IMR-90 (cell line): ENCODE measurements at regions not wholly inside any gene's neighbourhood (a gene's known extent, or its start where the extent isn't known, plus 50 kb on each side); places are given as distances from the start of the nearest gene placed in this dataset.

Experiments used
- ATAC-seq: fragments of 200-7000 bp; cut with Tn5 transposase; 2 replicates; pipeline ENCODE4 v1.9.1; 2020; ENCODE audit warnings: low read depth, mild to moderate bottlenecking, moderate library complexity
- BruUV-seq: library from RNA; stranded (reverse); fragments of 400-500 nt; replicated peaks from 2 replicates; lab custom pipeline; 2021; lab: Mats Ljungman, UMichigan
- CTCF ChIA-PET: fragments of 300-600 bp; formaldehyde crosslinking; extraction: SDS; loops from one replicate; lab custom pipeline; 2021; ENCODE audit warnings: antibody characterized with exemption; lab: Yijun Ruan, JAX
- POLR2A ChIA-PET: fragments of 300-600 bp; sonication (Branson Sonifier 250); formaldehyde crosslinking; loops from one replicate; lab custom pipeline; 2022; ENCODE audit warnings: antibody characterized with exemption; ENCODE audit not compliant: unreplicated experiment; lab: Charles Lee
- DNase-seq: peaks from one replicate; pipeline ENCODE4 v3.0.0; 2013
- H2AFZ ChIP-seq: replicated peaks from 2 replicates; pipeline ENCODE3; 2013; ENCODE audit warnings: low read length, mild to moderate bottlenecking; ENCODE audit not compliant: poor library complexity
- H2AK5ac ChIP-seq: 2 replicates; pipeline ENCODE4 v1.6.1; 2013; ENCODE audit warnings: low read depth, low read length, inconsistent platforms
- H2AK9ac ChIP-seq: replicated peaks from 2 replicates; pipeline ENCODE3; 2013; ENCODE audit warnings: mild to moderate bottlenecking, low read depth, low read length, moderate library complexity; ENCODE audit not compliant: poor library complexity
- H2BK120ac ChIP-seq: 2 replicates; pipeline ENCODE4 v1.6.1; 2013; ENCODE audit warnings: low read depth, low read length, inconsistent platforms
- H2BK15ac ChIP-seq: 3 replicates; pipeline ENCODE4 v1.6.1; 2013; ENCODE audit warnings: low read depth, low read length, inconsistent platforms
- H2BK20ac ChIP-seq: 2 replicates; pipeline ENCODE4 v1.6.1; 2013; ENCODE audit warnings: low read depth, mild to moderate bottlenecking, inconsistent platforms, low read length, moderate library complexity
- H2BK5ac ChIP-seq: 2 replicates; pipeline ENCODE4 v1.6.1; 2013; ENCODE audit warnings: mild to moderate bottlenecking, low read depth, low read length, inconsistent platforms; ENCODE audit not compliant: poor library complexity, severe bottlenecking
- H3K14ac ChIP-seq: replicated peaks from 2 replicates; pipeline ENCODE4 v1.6.1; 2013; ENCODE audit warnings: low read depth, low read length, inconsistent platforms
- H3K18ac ChIP-seq: 2 replicates; pipeline ENCODE4 v1.6.1; 2013; ENCODE audit warnings: low read depth, low read length, control low read depth
- H3K23ac ChIP-seq: 2 replicates; pipeline ENCODE4 v1.6.1; 2013; ENCODE audit warnings: low read depth, low read length, inconsistent platforms
- H3K27ac ChIP-seq: 2 replicates; pipeline ENCODE4 v1.5.1; 2013; ENCODE audit warnings: mild to moderate bottlenecking, control low read depth, low read length; ENCODE audit not compliant: insufficient read depth
- H3K27me3 ChIP-seq: 2 replicates; pipeline ENCODE4 v1.6.1; 2013; ENCODE audit warnings: low read length; ENCODE audit not compliant: control insufficient read depth, insufficient read depth
- H3K36me3 ChIP-seq: 2 replicates; pipeline ENCODE4 v1.6.1; 2013; ENCODE audit warnings: low read length, mixed read lengths; ENCODE audit not compliant: control insufficient read depth, insufficient read depth
- H3K4ac ChIP-seq: 2 replicates; pipeline ENCODE4 v1.6.1; 2013; ENCODE audit warnings: low read depth, low read length, inconsistent platforms
- H3K4me1 ChIP-seq: 2 replicates; pipeline ENCODE4 v1.6.1; 2013; ENCODE audit warnings: low read length, mixed read lengths; ENCODE audit not compliant: control insufficient read depth, insufficient read depth
- H3K4me2 ChIP-seq: 2 replicates; pipeline ENCODE4 v1.6.1; 2013; ENCODE audit warnings: low read depth, mild to moderate bottlenecking, control low read depth, low read length, moderate library complexity
- H3K4me3 ChIP-seq: 2 replicates; pipeline ENCODE4 v1.5.1; 2013; ENCODE audit warnings: low read depth, mild to moderate bottlenecking, control low read depth, low read length, moderate library complexity; ENCODE audit not compliant: insufficient read depth
- H3K56ac ChIP-seq: 2 replicates; pipeline ENCODE4 v1.6.1; 2013; ENCODE audit warnings: low read length, inconsistent platforms; ENCODE audit not compliant: insufficient read depth; ENCODE audit errors: extremely low read depth
- H3K79me1 ChIP-seq, 2 experiments: 2 replicates each; pipeline ENCODE4 v1.6.1; 2013; ENCODE audit warnings: low read length in 2 of 2, inconsistent platforms in 1 of 2, low read depth in 1 of 2
- H3K9ac ChIP-seq: 2 replicates; pipeline ENCODE4 v1.6.1; 2013; ENCODE audit warnings: low read depth, low read length, control low read depth
- H3K9me1 ChIP-seq: 2 replicates; pipeline ENCODE4 v1.6.1; 2013; ENCODE audit warnings: low read length, inconsistent platforms; ENCODE audit not compliant: insufficient read depth
- H3K9me3 ChIP-seq: 2 replicates; pipeline ENCODE4 v1.6.1; 2013; ENCODE audit warnings: low read length; ENCODE audit not compliant: control insufficient read depth, insufficient read depth
- H4K20me1 ChIP-seq: 2 replicates; pipeline ENCODE4 v1.6.1; 2013; ENCODE audit warnings: low read length, inconsistent platforms; ENCODE audit not compliant: insufficient read depth
- H4K5ac ChIP-seq: 2 replicates; pipeline ENCODE4 v1.6.1; 2013; ENCODE audit warnings: mild to moderate bottlenecking, low read depth, low read length, control low read depth
- H4K8ac ChIP-seq, 2 experiments: 2 replicates each; pipeline ENCODE4 v1.6.1; 2013; ENCODE audit warnings: low read depth in 2 of 2, low read length in 2 of 2, control low read depth in 1 of 2, inconsistent platforms in 1 of 2
- H4K91ac ChIP-seq: 2 replicates; pipeline ENCODE4 v1.6.1; 2013; ENCODE audit warnings: low read depth, low read length, inconsistent platforms; ENCODE audit not compliant: insufficient read depth
- CEBPB ChIP-seq: IDR thresholded peaks from 2 replicates; pipeline ENCODE4 v1.6.1; 2012; ENCODE audit warnings: low read depth, low read length, improper control_type of control experiment
- NFE2L2 ChIP-seq: fragments of 150-350 bp; IDR thresholded peaks from 2 replicates; pipeline ENCODE4 v1.6.1; 2016; ENCODE audit warnings: low read depth, mild to moderate bottlenecking, low read length
- POLR2A ChIP-seq: IDR thresholded peaks from 2 replicates; pipeline ENCODE4 v1.6.1; 2012; ENCODE audit warnings: mild to moderate bottlenecking, low read depth, low read length
- WGBS, 2 experiments: methylation state at CpG; one replicate each; pipeline versions ENCODE4 v1.1.5 to v1.1.7; 2013; ENCODE audit warnings: missing lambda C conversion rate in 2 of 2; ENCODE audit not compliant: insufficient read length in 1 of 2; ENCODE audit errors: extremely low coverage in 2 of 2; 5-methylcytosine and 5-hydroxymethylcytosine counted together
- dilution Hi-C: fragments of 300-500 bp; cut with HindIII; formaldehyde crosslinking; loops from one replicate; pipeline ENCODE4 v1.14.3; 2018; ENCODE audit warnings: low sequenced_read_pairs; ENCODE audit not compliant: unreplicated experiment
- in situ Hi-C: fragments of 300-500 bp; cut with MboI; formaldehyde crosslinking; loops from 3 replicates; pipeline ENCODE4 v1.14.3; 2019; ENCODE audit warnings: low sequenced_read_pairs, inconsistent platforms, mixed read lengths
- intact Hi-C: fragments of 100-400 bp; cut with micrococcal nuclease; formaldehyde crosslinking; loops from 2 replicates; pipeline ENCODE4 v1.10.0; 2022

DNA sequence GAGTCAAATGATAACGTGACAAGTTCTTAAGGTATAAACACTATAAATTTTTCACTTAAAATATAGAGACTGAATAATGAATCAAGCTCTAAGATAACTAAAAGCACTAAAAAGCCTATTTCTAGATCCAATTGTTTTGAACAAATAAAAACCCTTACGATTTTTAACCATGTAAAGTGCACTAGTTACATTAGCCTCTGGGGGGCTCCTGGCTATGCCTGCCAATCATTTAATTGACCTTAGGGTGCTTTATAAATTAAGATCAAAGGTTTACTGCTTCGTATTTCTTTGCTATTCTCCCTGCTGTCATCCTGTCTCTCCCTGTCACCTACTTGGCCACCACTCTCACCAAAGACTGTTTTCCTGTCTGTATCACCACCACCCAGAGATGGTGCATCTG lies 133.4 kb downstream of the ESM1 start:
- WGBS, 2 experiments = no CpG with 5 or more reads among the region's 3 CpGs
- no peaks in the 10 kb centered on the region for H3K9me1 ChIP-seq
- no peak overlapping the region for H2BK5ac ChIP-seq
- no peaks in the 10 kb centered on the region for H3K36me3 ChIP-seq
- H3K79me1 ChIP-seq = no peaks in the 10 kb centered on the region
- H4K91ac ChIP-seq = no peak overlapping the region
- no peak overlapping the region for H2AFZ ChIP-seq
- H3K9ac ChIP-seq = no peak overlapping the region
- no peak overlapping the region for H4K5ac ChIP-seq
- no peak overlapping the region for H3K4me3 ChIP-seq
- DNase-seq (no peak), ATAC-seq (no peak)
- no peaks in the 10 kb centered on the region; the same call in 1 of the 2 replicates for H3K27me3 ChIP-seq
- dilution Hi-C loops (no loop called here), intact Hi-C loops (no loop called here), in situ Hi-C loops (no loop called here)
- ChIA-PET CTCF (interaction anchor here (1.3 to 1.4 kb wide), 2 partner anchors 9 to 15 kb away, joined by 5 read pairs; no protein-coding TSS in a partner anchor), POLR2A (no interaction called here)
- TF ChIP-seq CEBPB (no peak), NFE2L2 (no peak), POLR2A (no peak)
- H2BK15ac ChIP-seq = no peak overlapping the region
- no peak overlapping the region for H2AK5ac ChIP-seq
- H3K4me2 ChIP-seq = no peak overlapping the region
- H3K14ac ChIP-seq = no peak overlapping the region
- H3K4ac ChIP-seq = no peak overlapping the region
- no peak overlapping the region for H3K27ac ChIP-seq
- H3K18ac ChIP-seq = no peak overlapping the region
- no peak overlapping the region for H2BK120ac ChIP-seq
- no TSS peak for BruUV-seq
- no peaks in the 10 kb centered on the region; the same call in 1 of the 2 replicates for H3K4me1 ChIP-seq
- no peak overlapping the region for H3K23ac ChIP-seq
- H4K8ac ChIP-seq = no peak overlapping the region
- peaks cover 5% of the 10 kb centered on the region for H3K9me3 ChIP-seq
- no peaks in the 10 kb centered on the region for H4K20me1 ChIP-seq
- H2AK9ac ChIP-seq = no peak overlapping the region
- H3K56ac ChIP-seq = no peak overlapping the region
- no peak overlapping the region for H2BK20ac ChIP-seq
